G401 (cell line): ENCODE measurements at regions not wholly inside any gene's neighbourhood (a gene's known extent, or its start where the extent isn't known, plus 50 kb on each side); places are given as distances from the start of the nearest gene placed in this dataset.

Source experiments
- DNase-seq: peaks from one replicate; pipeline ENCODE4 v3.0.0-alpha.2; 2015; ENCODE audit warnings: low spot score
- in situ Hi-C: cut with HindIII; loops from 2 replicates; pipeline ENCODE4 v1.10.0; 2016; ENCODE audit warnings: low sequenced_read_pairs, mixed read lengths

DNA sequence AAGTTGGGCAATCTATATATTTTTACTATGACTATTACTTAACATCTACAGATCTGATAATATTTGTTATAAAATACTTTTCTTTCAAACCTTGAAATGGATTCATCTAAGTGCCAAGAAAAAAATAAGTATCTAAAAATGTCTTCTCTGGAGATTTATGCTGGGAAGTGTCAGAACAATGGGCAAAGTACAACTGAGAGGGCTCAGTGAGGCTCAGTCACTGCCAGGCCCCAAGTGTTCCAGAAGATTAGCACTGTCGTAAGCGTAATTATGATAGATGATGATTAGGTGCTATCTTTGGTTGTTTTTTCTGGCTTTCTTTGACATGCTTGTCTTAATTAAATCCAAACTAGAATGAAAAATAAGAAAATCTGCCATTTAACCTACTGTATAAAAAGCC, 72.2 kb upstream of the ADAMTS19 start:
- in situ Hi-C loops = no loop called here
- DNase-seq = no peak

DNA sequence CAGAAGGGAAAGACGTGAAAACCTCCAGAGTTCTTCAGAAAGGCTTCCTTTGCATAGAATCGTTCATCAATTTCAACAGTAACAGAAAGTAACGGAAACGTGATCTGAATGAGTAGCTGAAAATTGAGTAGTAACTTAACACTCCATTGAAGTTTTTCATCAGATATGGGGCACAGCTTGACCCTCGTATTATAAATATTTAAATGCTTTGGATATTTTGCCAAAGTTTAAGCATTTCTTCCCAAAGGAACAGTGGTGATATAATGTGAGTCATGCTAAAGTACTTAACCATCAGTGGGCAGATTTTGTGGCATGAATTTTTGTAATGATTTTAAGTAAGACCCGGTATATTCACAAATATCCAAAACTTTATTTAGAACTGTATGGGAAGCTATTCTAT, 67.4 kb upstream of the ADAMTS19 start:
- in situ Hi-C loops = no loop called here
- no peak for DNase-seq

- in situ Hi-C loops = no loop called here
Observed at GRCh38 chr5:129395247-129395646, 64.9 kb upstream of the ADAMTS19 start.

DNA sequence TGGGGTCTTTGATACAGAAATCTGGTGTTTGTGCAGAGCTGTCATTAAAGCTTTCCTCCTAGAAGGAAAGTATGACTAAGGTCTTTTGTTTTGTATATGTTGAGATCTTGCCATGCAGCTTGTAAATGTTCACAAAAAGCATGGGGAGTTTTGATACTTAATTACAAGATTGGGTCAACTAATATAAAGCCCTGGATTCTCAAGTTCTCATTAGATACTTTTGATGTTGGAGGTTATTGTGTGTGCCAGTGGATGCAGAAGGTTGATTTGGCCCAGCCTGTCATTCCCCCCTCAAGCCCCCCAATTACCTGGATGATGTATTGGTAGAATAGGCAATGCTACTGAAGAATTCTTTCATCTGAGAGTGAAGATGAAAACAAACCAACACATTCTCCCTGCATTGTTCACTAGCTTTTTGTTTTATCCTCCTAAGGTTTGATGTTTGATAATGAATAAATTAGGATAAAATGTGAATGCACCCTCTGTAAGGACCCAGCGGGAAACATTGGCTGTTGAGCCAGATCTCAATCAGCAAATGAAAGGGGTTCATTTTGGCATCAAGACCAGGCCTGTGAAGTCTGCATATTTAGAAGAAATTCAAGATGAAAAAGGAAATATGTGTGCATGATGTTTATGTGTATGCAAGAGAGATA, 61.9 kb upstream of the ADAMTS19 start:
- DNase-seq = no peak
- in situ Hi-C loops = no loop called here

More at GRCh38 chr5:129395247-129395646, 64.9 kb upstream of the ADAMTS19 start:
- no peak for DNase-seq

DNA sequence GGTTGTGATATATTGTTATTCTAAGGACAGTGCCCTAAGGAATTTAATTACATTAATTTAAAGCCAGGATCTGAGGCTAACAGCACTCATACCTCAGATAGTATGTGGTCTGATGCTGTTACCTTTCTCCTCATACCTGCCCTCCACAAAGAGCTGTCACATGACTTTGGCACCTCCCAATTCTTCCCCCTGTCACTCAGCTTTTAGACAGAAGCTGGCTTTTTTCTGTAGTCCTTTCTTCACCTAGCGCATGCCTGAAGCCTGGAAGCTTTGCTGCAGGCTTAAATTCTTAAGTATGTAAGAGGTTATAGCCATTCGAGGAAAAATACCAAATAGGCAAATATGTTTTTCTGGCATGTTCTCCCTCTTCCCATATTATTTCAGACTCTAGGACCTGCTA, 61.0 kb upstream of the ADAMTS19 start:
- no peak for DNase-seq
- in situ Hi-C loops = no loop called here

- no peak for DNase-seq
- in situ Hi-C loops = no loop called here
Observed at GRCh38 chr5:129400395-129400983, 59.6 kb upstream of the ADAMTS19 start.

- DNase-seq = no peak
- in situ Hi-C loops = no loop called here
Observed at GRCh38 chr5:129405222-129405621, 54.9 kb upstream of the ADAMTS19 start.

DNA sequence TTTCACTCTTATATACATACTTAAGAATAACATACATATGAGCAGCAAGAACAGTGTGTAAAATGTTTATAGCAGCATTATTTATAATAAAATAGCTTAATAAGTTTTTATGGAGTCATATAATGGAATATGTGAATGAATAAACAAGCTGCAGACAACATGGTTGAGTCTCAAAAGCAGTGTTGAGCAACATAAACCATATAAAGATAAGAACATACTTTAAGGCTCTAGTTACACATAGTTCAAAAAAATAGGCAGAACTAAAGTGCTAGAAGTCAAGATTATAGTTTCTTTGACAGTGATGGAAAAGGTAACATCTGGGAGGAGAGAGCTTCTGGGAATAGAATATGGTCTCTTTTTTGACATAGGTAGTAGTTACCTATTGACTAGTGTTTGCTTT, 53.7 kb upstream of the ADAMTS19 start:
- in situ Hi-C loops = no loop called here
- DNase-seq = no peak
